NT2/D1 (cell line): ENCODE measurements at regions not wholly inside any gene's neighbourhood (a gene's known extent, or its start where the extent isn't known, plus 50 kb on each side); places are given as distances from the start of the nearest gene placed in this dataset.
"Not testable (repeated sequence)": the region's sequence is repeated elsewhere in the genome, so short reads cannot be mapped to it uniquely, and the experiment has no call there.

ENCODE experiments used
- YY1 ChIP-seq: IDR thresholded peaks from 2 replicates; pipeline ENCODE4 v1.6.1; 2011; ENCODE audit not compliant: insufficient read length, insufficient read depth
- ZNF274 ChIP-seq: IDR thresholded peaks from 2 replicates; pipeline ENCODE4 v1.6.1; 2011; ENCODE audit warnings: mild to moderate bottlenecking, low read depth, low read length

GRCh38 chr9:103611950-103612349, 482.2 kb upstream of the SMC2 start:
- not testable (repeated sequence) for TF ChIP-seq YY1, ZNF274
